ENCODE measurements at regions not wholly inside any gene's neighbourhood (a gene's known extent, or its start where the extent isn't known, plus 50 kb on each side); places are given as distances from the start of the nearest gene placed in this dataset.
A peak's percentile ranks its signal among the peaks of the same experiment; 100 is the strongest.

GRCh38 chr13:105291987-105292386 lies 1243.5 kb downstream of the EFNB2 start:
- H3K27ac Mint-ChIP-seq: no peak overlapping the region
- H3K36me3 Mint-ChIP-seq: no peaks in the 10 kb centered on the region
- H3K9me3 Mint-ChIP-seq: peaks cover 5% of the 10 kb centered on the region
- no peaks in the 10 kb centered on the region for H3K4me1 Mint-ChIP-seq
- no peak for ATAC-seq
- H3K4me3 Mint-ChIP-seq: no peak overlapping the region
- no peaks in the 10 kb centered on the region for H3K27me3 Mint-ChIP-seq

DNA sequence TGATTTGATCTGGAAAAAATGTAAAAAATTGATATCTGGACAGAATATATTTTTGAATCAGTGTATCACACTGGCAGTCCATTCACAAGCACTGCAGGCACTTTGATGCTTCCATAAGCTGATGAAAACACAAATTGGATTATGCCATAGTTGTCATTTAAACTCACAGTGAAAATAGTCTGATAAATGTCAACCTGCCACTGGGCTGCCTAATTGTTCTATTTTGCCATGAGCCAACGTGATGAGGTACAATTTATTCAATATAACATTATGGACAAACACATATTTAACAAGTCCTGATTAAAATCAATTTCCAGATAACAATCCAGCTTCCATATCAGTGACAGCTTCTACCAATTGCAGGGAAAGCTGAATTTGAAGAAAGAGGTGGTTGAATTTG lies 1244.9 kb downstream of the EFNB2 start:
- Mint-ChIP-seq H3K27ac (no peak overlapping the region), H3K27me3 (no peaks in the 10 kb centered on the region), H3K9me3 (peaks cover 5% of the 10 kb centered on the region), H3K4me1 (no peaks in the 10 kb centered on the region), H3K4me3 (no peak overlapping the region), H3K36me3 (no peaks in the 10 kb centered on the region)
- no peak for ATAC-seq

DNA sequence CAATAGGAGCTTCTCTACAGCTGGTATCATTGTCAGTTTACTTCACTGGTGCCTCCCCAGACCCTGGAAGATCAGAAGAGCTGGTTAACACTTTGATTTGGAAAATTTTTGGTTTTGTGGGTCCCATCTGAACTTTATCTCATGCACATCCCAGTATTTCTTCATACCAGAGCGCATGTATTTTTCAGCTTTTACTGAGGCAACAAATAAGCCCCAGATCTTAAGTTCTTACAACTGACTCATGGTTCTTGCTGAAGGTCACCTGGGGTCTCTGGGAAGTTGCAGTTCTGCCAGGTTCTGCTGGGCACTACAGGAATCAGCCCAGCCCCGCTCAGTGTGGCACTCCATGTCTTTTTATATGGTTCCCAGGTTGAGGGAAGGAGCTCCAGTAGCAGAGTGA lies 1249.9 kb downstream of the EFNB2 start:
- H3K36me3 Mint-ChIP-seq: no peaks in the 10 kb centered on the region
- no peaks in the 10 kb centered on the region for H3K27me3 Mint-ChIP-seq
- no peak for ATAC-seq
- H3K27ac Mint-ChIP-seq: no peak overlapping the region
- H3K9me3 Mint-ChIP-seq: no peaks in the 10 kb centered on the region
- H3K4me1 Mint-ChIP-seq: no peaks in the 10 kb centered on the region
- no peak overlapping the region for H3K4me3 Mint-ChIP-seq

DNA sequence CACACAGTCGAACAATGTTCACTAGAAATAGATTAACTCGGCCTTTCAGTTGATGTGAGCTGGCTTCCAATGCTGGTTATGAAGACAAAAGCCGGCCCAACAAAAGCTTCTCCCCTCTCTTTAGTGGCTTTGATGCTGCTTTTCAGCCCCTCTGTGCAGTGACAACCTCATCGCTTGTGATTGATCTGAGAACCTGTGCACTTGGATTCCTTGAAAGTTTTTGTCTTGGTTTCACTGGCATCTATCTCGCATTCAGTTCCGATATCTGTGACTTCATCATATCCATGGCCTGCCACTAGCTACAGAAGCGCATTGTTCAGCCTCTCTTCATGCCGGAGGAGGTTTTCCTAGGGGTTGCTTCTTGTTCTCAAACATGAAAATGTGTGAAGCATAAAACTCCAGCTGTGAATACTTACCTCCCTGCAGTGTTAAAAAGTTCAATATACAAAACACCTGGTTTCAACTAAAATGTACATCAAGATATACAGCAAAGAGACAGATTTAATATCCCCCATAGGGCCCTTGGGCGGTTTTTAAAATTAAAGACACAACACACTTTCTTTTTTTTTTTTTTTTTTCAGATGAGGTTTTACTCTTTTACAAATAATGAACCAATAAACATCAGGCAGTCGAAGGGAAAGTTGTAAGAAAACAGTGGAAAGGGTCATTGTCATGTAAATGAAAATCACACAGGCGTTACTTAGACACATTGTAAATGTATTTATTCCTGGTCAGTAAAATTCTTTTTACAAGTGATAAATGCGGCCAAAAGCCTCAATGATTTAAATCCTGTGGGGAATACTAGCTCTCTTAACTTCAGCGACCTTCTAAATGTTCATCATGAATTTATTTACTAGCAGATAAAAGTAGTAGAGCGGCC lies 1252.8 kb downstream of the EFNB2 start:
- Mint-ChIP-seq H3K36me3 (no peaks in the 10 kb centered on the region), H3K27ac (no peak overlapping the region), H3K27me3 (no peaks in the 10 kb centered on the region), H3K9me3 (no peaks in the 10 kb centered on the region), H3K4me3 (no peak overlapping the region), H3K4me1 (no peaks in the 10 kb centered on the region)
- no peak for ATAC-seq

DNA sequence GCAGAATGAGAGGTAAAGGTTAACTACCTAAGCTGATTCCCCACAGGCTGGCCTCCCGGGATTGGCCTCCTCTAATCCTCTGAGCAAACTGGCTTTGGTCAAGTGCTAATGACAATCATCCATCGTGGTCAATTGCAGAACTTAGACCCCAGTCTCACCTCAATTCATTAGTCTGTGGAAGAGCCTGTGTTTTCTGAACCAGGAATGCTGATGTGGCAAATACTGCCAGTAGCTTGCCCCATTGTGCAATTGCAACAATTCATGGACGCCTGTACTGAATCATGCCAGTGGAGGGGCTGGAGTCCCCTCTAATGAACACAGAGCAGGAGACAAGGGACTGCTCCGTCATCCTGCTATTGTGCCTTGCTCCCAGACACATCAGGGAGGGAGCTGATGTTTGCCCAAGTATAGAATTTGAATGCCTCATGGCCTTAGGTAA lies 1256.5 kb downstream of the EFNB2 start:
- ATAC-seq: no peak
- Mint-ChIP-seq H3K27me3 (no peaks in the 10 kb centered on the region), H3K9me3 (no peaks in the 10 kb centered on the region), H3K4me3 (no peak overlapping the region), H3K27ac (no peak overlapping the region), H3K4me1 (no peaks in the 10 kb centered on the region), H3K36me3 (no peaks in the 10 kb centered on the region)

- H3K36me3 Mint-ChIP-seq: no peaks in the 10 kb centered on the region
- ATAC-seq: no peak
- peaks cover 4% of the 10 kb centered on the region for H3K9me3 Mint-ChIP-seq
- no peak overlapping the region for H3K27ac Mint-ChIP-seq
- peaks cover 6% of the 10 kb centered on the region for H3K4me1 Mint-ChIP-seq
- H3K27me3 Mint-ChIP-seq: no peaks in the 10 kb centered on the region
- H3K4me3 Mint-ChIP-seq: no peak overlapping the region
Measured at GRCh38 chr13:105276571-105276970, 1258.9 kb downstream of the EFNB2 start.

GRCh38 chr13:105273665-105274222 lies 1261.7 kb downstream of the EFNB2 start:
- Mint-ChIP-seq H3K36me3 (no peaks in the 10 kb centered on the region), H3K27me3 (no peaks in the 10 kb centered on the region), H3K4me3 (no peak overlapping the region), H3K4me1 (peaks cover 6% of the 10 kb centered on the region), H3K27ac (no peak overlapping the region), H3K9me3 (peaks cover 4% of the 10 kb centered on the region)
- ATAC-seq: peak; percentile 12

DNA sequence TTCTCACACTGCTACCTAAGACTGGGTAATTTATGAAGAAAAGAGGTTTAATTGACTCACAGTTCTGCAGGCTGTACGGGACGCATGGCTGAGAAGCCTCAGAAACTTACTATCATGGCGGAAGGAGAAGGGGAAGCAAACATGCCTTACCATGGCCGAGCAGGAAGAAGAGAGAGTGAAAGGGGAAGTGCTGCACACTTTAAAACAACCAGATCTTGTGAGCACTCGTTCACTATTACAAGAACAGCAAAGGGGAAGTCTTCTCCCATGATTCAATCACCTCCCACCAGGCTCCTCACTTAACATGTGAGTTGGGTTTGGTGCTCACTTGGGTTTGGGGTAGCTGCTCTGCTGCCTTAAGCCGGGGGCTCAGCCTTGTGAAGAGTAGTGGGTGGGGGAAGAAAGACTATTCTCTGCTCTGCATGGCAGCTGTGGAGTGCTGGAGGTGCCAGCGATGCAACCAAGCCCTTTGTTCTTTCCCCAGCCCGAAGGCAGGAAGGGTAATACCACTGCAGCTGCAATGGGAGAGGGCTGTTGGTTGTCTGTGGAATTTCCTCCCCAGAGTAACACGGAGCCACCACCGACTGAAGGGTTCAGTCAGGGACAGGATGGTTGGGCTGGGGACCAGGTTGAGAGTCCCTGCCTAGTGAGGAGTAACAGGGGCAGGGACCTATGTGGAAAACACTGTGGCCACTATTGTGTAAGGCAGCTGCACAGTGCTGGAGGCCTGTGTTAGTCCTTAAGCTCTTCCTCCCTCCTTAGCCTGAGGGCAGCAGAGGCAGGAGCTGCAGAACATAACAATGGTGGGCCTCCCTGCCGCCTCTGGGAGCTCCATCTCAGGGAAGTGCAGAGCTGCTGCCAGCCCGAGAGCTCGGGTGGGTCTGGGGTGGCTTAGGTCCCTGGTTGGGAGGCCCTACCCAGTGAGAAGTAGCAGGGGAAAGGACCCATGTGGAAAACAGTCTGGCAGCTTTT lies 1262.5 kb downstream of the EFNB2 start:
- peaks cover 6% of the 10 kb centered on the region for H3K4me1 Mint-ChIP-seq
- no peak overlapping the region for H3K27ac Mint-ChIP-seq
- H3K4me3 Mint-ChIP-seq: no peak overlapping the region
- peak; percentile 8 for ATAC-seq
- no peaks in the 10 kb centered on the region for H3K36me3 Mint-ChIP-seq
- no peaks in the 10 kb centered on the region for H3K27me3 Mint-ChIP-seq
- peaks cover 4% of the 10 kb centered on the region for H3K9me3 Mint-ChIP-seq

DNA sequence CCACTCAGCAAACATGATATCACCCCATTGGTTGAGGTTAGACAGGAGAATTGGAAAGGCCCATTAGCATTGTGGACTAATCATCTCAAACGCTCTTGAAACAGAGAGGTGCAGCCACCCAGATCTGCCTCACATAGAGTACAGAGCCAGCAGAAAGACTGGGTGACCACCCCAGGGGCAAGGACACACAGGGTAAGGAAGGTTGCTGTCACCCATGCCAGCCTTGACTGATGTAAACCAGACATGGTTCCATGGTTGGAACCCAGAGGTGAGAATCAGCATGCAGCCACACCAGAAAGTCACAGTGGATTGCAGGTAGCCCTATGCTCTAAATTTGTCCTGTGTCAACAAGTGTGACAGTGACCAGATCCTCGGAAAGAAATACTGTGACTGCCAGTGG lies 1268.8 kb downstream of the EFNB2 start:
- Mint-ChIP-seq H3K4me1 (no peaks in the 10 kb centered on the region), H3K9me3 (no peaks in the 10 kb centered on the region), H3K4me3 (no peak overlapping the region), H3K27ac (no peak overlapping the region), H3K27me3 (no peaks in the 10 kb centered on the region), H3K36me3 (no peaks in the 10 kb centered on the region)
- ATAC-seq: peak; percentile 41

DNA sequence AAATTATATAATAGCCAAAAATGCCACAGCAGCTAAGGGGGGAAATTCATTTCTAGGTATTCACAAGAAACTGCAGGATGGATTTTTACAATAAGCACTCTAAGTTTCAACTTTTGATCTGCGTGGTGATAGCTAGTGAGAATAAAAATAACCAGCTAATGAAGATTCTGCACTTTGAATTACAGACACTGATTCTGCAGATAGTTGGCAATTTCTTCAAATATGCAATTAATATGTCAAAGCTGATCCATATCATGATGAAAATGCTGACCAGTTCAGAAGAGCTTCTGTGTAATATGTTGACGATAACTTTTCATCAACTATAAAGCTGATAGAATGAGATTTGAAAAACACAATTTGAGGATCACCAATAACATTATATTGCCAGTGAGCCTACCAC lies 1272.9 kb downstream of the EFNB2 start:
- Mint-ChIP-seq H3K4me3 (no peak overlapping the region), H3K36me3 (no peaks in the 10 kb centered on the region), H3K27ac (no peak overlapping the region), H3K27me3 (no peaks in the 10 kb centered on the region), H3K4me1 (no peaks in the 10 kb centered on the region), H3K9me3 (no peaks in the 10 kb centered on the region)
- no peak for ATAC-seq

- H3K4me1 Mint-ChIP-seq: no peaks in the 10 kb centered on the region
- no peak for ATAC-seq
- H3K36me3 Mint-ChIP-seq: no peaks in the 10 kb centered on the region
- H3K27ac Mint-ChIP-seq: no peak overlapping the region
- no peak overlapping the region for H3K4me3 Mint-ChIP-seq
- no peaks in the 10 kb centered on the region for H3K27me3 Mint-ChIP-seq
- H3K9me3 Mint-ChIP-seq: no peaks in the 10 kb centered on the region
Measured at GRCh38 chr13:105259426-105259825, 1276.0 kb downstream of the EFNB2 start.

GRCh38 chr13:105255472-105255871 lies 1280.0 kb downstream of the EFNB2 start:
- no peak for ATAC-seq
- Mint-ChIP-seq H3K4me3 (no peak overlapping the region), H3K36me3 (no peaks in the 10 kb centered on the region), H3K4me1 (no peaks in the 10 kb centered on the region), H3K9me3 (no peaks in the 10 kb centered on the region), H3K27ac (no peak overlapping the region), H3K27me3 (no peaks in the 10 kb centered on the region)

DNA sequence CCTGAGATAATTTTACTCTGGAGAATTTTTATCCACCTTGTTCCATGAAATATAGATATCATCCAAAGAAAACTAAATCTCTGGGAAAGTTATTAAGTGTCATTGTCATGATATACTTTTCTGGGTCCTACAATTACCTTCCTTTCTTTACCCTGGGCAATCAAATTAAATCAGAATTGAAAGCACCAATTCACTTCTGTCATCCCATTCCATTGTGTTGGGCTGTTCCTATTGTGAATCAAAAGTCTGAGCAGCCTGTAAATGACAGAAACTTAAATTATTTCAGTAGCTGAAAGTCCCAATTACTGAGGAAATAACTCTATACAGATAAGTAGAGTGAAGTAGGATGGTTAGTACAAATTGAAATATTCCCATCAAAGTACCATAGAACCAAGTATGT lies 1284.2 kb downstream of the EFNB2 start:
- no peak for ATAC-seq

DNA sequence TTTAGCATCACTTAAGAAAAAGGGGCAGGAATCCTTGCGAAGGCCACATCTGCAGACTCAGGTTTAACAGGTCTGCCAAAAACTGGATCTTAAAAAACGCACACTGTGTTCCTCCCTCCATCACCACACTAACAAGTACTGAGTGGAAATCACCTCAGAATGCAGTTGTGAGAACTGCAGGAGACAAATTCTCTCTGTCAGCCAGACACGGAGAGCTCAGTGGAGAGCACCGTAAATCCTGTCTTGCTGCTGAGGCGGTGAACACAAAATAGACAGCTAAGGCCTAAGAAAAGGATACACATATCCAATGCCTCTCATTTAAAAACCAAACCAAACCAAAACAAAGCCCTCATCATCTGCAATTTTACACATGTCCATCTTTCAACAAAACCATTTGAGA lies 1287.6 kb downstream of the EFNB2 start:
- no peak for ATAC-seq
- Mint-ChIP-seq H3K36me3 (no peaks in the 10 kb centered on the region), H3K4me3 (no peak overlapping the region), H3K9me3 (no peaks in the 10 kb centered on the region), H3K27ac (no peak overlapping the region), H3K4me1 (no peaks in the 10 kb centered on the region), H3K27me3 (no peaks in the 10 kb centered on the region)

More for the DNA sequence above, 1284.2 kb downstream of the EFNB2 start:
- no peaks in the 10 kb centered on the region for H3K9me3 Mint-ChIP-seq
- H3K4me3 Mint-ChIP-seq: no peak overlapping the region
- no peaks in the 10 kb centered on the region for H3K4me1 Mint-ChIP-seq
- H3K36me3 Mint-ChIP-seq: no peaks in the 10 kb centered on the region
- H3K27ac Mint-ChIP-seq: no peak overlapping the region
- H3K27me3 Mint-ChIP-seq: no peaks in the 10 kb centered on the region

DNA sequence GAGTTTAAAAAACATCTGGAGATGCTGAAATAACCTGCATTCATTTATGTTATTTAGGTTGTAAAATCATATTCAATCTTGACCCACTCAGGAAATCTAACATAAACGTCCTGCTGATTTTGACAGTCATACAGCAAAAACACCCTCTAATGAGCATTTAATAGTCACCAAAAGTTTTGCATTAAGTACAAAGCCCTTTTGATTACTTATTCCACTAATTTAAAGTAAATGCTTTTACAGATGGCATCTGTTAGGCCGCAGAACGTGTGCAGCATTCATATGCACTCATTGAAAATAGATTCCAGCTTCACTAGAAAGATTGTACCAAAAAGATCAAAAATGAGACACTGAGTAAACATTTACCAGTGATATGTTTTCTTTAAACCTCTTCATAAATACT lies 1295.1 kb downstream of the EFNB2 start:
- ATAC-seq: no peak
- H3K36me3 Mint-ChIP-seq: no peaks in the 10 kb centered on the region
- H3K4me3 Mint-ChIP-seq: no peak overlapping the region
- no peaks in the 10 kb centered on the region for H3K9me3 Mint-ChIP-seq
- H3K4me1 Mint-ChIP-seq: no peaks in the 10 kb centered on the region
- no peak overlapping the region for H3K27ac Mint-ChIP-seq
- no peaks in the 10 kb centered on the region for H3K27me3 Mint-ChIP-seq
